GM18498 (cell line): ENCODE measurements at regions not wholly inside any gene's neighbourhood (a gene's known extent, or its start where the extent isn't known, plus 50 kb on each side); places are given as distances from the start of the nearest gene placed in this dataset.
"Not testable (repeated sequence)": the region's sequence is repeated elsewhere in the genome, so short reads cannot be mapped to it uniquely, and the experiment has no call there.

Experiments used
- ATAC-seq: cut with Tn5 transposase; IDR thresholded peaks from one replicate; pipeline ENCODE4 v1.9.1; 2021; ENCODE audit warnings: mild to moderate bottlenecking, moderate library complexity; ENCODE audit not compliant: unreplicated experiment

- ATAC-seq: not testable (repeated sequence)
Measured at GRCh38 chr15:44817797-44818196, 81.5 kb downstream of the TRIM69 start.

GRCh38 chr15:44819331-44819987 is 83.1 kb downstream of the TRIM69 start:
- not testable (repeated sequence) for ATAC-seq

- ATAC-seq: not testable (repeated sequence)
Measured at GRCh38 chr15:44820535-44820934, 84.2 kb downstream of the TRIM69 start.

- not testable (repeated sequence) for ATAC-seq
Measured at GRCh38 chr15:44820967-44821366, 84.6 kb downstream of the TRIM69 start.

GRCh38 chr15:44824277-44825145 is 88.2 kb downstream of the TRIM69 start:
- ATAC-seq: not testable (repeated sequence)

- not testable (repeated sequence) for ATAC-seq
Measured at GRCh38 chr15:44826583-44826982, 90.3 kb downstream of the TRIM69 start.

- ATAC-seq: not testable (repeated sequence)
Measured at GRCh38 chr15:44828229-44828914, 92.0 kb downstream of the TRIM69 start.

DNA sequence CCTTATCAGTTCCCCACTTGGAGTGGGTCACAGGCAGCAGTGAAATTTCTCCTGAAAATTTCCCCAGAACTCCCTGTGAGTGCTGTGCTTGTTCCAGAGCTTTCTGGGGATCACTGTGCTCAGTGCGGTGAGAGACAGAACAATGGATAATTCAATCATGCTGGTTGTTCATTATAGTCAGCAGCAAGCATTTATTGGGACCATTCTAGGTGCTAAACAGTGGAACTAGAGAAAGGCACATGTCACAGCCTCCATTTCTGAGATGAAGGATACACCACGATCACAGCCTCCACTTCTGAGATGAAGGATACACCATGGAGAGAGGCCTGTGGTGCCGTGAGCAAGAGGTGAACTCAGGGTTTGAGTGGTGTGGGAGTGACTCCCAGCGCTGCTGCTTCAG is 92.8 kb downstream of the TRIM69 start:
- not testable (repeated sequence) for ATAC-seq

DNA sequence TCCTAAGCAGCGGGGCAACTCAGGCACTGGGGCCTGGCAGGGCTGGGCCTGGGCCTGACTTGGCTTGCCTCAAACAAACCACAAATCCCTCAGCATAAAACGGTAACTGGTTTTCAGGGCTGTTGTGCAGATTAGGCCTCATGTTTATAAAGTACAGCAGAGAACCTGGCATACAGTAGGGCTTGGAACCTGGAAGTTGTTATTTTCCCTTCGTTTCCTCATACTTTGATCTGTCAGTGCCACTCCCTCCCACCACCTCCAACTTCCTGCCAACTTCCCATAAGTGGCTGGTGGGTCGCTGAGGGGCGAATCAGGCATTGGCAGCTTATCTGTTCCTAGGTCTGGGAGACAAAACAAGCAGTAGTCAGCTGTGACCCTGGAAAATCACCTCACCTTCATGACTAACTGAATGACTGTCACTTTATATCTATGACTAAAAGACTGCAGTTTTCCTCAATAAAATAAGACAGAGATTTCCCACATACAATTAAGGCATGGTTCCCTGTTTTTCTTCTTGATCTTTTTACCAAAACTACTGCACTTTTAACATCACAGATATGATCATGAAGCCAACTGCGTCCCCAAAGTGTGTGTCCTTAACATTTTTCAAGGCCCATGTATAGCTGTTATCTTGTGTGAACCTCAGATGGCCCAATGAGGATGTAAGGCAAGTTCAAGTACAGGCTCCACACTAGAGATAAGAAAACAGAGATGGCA is 94.5 kb downstream of the TRIM69 start:
- ATAC-seq: not testable (repeated sequence)

DNA sequence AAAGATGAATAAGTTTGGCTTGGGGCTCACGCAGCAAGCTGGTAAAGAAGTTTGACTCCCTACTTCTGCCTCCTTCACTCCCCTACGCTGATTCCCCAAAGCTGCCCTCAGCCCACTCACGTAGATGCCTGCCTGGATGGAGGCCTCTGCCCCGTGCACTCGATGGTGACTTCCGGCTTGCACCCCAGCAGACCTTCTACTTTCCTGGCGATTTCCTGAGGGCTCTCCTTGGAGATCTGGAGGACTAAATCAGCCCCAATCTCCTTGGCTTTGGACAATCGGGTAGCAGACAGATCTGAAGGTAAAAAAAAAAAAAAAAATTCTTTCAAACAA is 95.0 kb downstream of the TRIM69 start:
- ATAC-seq: not testable (repeated sequence)

DNA sequence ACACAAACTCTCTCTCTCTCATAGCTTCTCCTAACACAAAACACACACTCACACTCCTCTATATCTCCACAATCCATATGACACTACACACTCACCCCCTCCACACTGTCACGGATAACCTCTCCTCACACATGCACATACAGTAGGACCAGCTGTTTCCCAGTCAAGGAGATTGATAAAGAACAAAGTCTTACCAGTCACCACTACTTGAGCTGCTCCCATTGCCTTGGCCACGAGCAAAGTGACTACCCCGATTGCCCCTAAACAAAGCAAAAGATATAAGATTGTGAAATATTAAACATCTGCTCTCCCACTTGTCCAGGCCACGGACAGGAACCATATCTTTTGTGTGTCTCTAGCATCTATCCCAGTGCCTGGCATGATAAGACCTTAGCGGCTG is 95.8 kb downstream of the TRIM69 start:
- not testable (repeated sequence) for ATAC-seq

DNA sequence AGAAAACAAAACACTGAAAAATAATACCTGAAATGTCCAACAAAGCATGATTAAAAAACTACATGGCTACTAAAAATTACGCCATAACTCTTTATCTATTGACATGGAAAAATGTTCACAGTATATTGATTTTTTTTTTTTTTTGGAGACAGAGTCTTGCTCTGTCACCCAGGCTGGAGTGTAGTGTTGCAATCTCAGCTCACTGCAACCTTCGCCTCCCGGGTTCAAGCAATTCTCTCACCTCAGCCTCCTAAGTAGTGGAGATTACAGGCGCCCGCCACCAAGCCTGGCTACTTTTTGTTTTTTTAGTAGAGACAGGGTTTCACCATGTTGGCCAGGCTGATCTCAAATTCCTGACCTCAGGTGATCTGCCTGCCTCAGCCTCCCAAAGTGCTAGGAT is 96.8 kb downstream of the TRIM69 start:
- not testable (repeated sequence) for ATAC-seq

GRCh38 chr15:44833761-44834160 is 97.4 kb downstream of the TRIM69 start:
- ATAC-seq: not testable (repeated sequence)

GRCh38 chr15:44835082-44835481 is 98.8 kb downstream of the TRIM69 start:
- not testable (repeated sequence) for ATAC-seq

- ATAC-seq: no peak
Measured at GRCh38 chr15:44836094-44836493, 99.8 kb downstream of the TRIM69 start.

- ATAC-seq: not testable (repeated sequence)
Measured at GRCh38 chr15:44838929-44839328, 102.6 kb downstream of the TRIM69 start.

DNA sequence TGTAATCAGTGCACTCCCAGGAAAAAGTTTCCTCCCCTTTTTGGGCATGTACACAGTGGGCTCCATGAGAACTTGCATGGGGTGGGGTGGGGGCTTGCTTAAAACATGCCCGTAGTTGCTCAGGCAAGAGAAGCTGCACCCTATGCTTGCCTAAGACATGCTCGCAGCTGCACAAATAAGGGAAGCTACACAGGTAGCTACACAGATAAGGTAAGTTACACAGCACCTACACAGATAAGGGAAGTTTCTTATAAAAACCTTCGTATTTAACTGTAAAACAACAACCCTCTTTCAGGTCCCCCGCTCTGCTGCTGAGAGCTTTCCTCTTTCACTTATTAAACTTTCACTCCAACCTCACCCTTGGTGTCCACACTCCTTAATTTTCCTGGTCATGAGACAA is 105.4 kb downstream of the TRIM69 start:
- not testable (repeated sequence) for ATAC-seq

GRCh38 chr15:44842883-44843282 is 106.6 kb downstream of the TRIM69 start:
- not testable (repeated sequence) for ATAC-seq

DNA sequence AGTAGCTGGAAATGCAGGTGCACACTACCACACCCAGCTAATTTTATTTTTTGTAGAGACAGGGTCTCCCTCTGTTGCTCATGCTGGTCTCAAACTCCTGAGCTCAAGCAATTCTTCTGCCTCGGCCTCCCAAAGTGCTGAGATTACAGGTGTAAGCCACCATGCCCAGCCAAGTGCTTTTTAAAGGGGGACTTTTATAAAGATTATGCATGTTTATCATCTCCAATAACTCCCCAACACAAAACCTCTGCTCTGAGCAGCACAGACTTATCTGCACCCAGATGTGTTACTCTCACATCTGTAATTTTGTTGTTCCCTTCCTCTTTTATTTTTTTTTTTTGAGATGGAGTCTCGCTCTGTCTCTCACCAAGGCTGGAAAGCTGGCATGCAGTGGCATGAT is 108.6 kb downstream of the TRIM69 start:
- not testable (repeated sequence) for ATAC-seq

GRCh38 chr15:44846156-44846555 is 109.8 kb downstream of the TRIM69 start:
- not testable (repeated sequence) for ATAC-seq

DNA sequence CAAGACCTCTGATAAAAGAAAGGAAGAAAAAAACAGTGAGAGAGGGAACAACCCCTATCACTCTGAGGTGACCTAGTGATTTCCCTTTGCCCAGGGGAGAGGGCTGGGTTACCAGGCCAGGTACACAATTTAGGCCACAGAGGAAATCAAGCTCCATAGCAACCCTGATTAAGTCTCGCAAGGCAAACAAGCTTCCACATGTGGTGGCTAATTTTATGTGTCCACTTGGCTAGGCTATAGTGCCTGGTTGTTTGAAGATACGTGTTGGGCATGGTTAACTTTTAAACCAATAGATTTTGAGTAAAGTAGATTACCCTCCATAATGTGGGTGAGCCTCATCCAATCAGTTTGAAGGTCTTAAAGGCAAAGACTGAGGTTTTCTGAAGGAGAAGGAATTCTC is 108.9 kb upstream of the TERB2 start:
- ATAC-seq: not testable (repeated sequence)
